ENCODE measurements at regions not wholly inside any gene's neighbourhood (a gene's known extent, or its start where the extent isn't known, plus 50 kb on each side); places are given as distances from the start of the nearest gene placed in this dataset.

DNA sequence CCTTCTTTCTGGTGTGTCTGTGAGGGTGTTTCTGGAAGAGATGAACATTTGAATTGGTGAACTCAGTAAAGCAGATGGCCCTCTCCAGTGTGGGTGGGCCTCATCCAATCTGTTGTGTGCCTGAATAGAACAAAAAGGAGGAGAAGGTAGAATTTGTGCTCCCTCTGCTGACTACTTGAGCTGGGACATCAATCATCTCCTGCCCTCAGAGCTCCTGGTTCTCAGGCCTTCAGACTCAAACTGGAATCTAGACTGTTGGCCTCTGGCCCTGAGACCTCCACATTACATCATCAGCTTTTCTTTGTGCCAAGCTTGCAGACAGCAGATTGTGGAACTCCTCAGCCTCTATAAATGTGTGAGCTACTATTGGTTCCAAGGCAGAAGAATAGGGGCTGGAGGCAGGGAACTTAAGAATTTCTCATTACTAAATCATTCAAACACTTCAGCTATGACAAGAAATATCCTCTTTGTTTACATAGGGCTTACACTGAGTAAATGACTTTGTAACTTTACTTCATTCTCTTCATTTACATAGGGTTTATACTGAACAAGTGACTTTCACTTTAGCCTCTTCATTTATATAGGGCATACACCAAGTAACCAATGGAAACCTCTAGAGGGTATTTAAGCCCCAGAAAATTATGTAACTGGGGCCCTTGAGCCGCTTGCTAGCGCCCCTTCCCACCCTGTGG, 86.9 kb upstream of the NWD2 start:
- no peak for DNase-seq (ENCODE audit: low read depth in 4 of 4, low spot score in 3 of 4)

DNA sequence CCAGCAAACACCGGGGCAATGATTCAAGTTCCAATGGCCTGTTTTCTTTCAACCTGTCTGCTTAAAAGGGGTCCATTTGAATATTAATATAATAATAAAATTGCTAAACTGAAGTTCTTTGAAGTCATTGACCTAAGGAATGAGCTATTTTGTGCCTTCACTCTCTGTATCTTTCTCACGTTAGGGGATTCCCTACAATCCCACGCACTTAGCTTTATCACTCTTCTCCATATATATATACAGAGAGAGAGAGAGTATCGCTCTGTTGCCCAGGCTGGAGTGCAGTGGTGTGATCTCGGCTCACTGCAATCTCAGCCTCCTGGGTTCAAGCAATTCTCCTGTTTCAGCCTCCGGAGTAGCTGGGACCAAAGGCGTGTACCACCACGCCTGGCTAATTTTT, 83.9 kb upstream of the NWD2 start:
- DNase-seq (ENCODE audit: low read depth in 4 of 4, low spot score in 3 of 4): no peak

DNA sequence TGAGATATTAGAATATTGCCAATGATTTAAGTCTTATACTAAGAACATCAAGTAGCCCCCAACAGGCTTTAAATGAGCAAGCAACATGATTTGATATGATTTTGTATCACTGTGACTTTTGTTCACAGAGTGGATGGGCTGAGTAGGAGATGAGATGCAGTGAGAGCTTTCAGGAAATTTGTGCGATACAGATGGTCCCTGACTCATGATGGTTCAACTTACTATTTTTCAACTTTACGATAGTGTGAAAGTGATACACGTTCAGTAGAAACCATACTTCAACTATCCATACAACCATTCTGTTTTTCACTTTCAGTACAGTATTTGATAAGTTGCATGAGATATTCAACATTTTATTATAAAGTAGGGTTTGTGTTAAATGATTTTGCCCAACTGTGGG, 78.7 kb upstream of the NWD2 start:
- DNase-seq (ENCODE audit: low read depth in 4 of 4, low spot score in 3 of 4): no peak

DNA sequence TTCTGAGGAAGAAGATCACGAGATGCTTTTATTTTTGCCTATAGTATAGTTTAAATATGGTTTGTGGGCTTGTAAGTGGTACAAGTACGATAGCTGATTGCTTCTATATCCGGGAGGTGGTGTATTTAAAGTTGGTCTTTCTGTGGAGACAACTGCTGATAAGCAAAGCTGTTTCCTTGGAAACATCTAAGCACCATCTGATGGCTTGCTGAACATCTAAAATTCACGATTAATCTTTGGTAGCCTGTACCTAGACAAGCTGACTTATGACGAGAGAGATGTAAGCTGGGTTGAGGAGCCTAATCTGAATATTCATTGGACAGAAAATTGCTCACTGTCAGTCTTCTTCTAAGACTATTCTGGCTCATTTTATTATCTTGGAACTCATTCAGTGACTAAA, 74.6 kb upstream of the NWD2 start:
- no peak for DNase-seq (ENCODE audit: low read depth in 4 of 4, low spot score in 3 of 4)

DNA sequence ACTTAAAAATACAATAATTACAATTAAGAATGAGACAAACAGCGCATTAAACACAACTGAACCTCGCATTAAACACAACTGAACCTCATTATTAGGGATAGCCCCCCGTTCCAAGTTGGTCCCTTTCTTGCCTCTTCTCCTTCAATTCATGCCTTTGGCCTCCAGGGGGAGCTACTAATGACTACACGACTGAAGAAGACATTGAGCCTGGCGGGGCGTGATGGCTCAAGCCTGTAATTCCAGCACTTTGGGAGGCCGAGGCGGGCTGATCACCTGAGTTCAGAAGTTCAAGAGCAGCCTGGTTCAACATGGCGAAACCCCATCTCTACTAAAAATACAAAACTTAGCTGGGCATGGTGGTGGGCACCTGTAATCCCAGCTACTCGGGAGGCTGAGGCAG, 56.4 kb upstream of the NWD2 start:
- DNase-seq (ENCODE audit: low read depth in 4 of 4, low spot score in 3 of 4): no peak
